HL-60 (cell line): ENCODE measurements at regions not wholly inside any gene's neighbourhood (a gene's known extent, or its start where the extent isn't known, plus 50 kb on each side); places are given as distances from the start of the nearest gene placed in this dataset.

Source experiments
- CTCF ChIP-seq: IDR thresholded peaks from one replicate; pipeline ENCODE4 v1.5.1; 2011; ENCODE audit warnings: low read length, control low read depth, inconsistent platforms; ENCODE audit not compliant: insufficient read depth
- GABPA ChIP-seq: IDR thresholded peaks from 2 replicates; pipeline ENCODE4 v1.6.1; 2012; ENCODE audit warnings: low read depth
- POLR2AphosphoS5 ChIP-seq: IDR thresholded peaks from 2 replicates; pipeline ENCODE4 v1.6.1; 2012; ENCODE audit warnings: low read depth
- REST ChIP-seq: IDR thresholded peaks from 2 replicates; pipeline ENCODE4 v1.6.1; 2012; ENCODE audit warnings: low read depth; ENCODE audit not compliant: insufficient replicate concordance
- SPI1 ChIP-seq: IDR thresholded peaks from 2 replicates; pipeline ENCODE4 v1.6.1; 2012; ENCODE audit warnings: low read depth, mild to moderate bottlenecking, borderline replicate concordance

- TF ChIP-seq CTCF, result no peak
- TF ChIP-seq REST, result no peak
- TF ChIP-seq POLR2AphosphoS5, result no peak
- no peak for TF ChIP-seq GABPA
- no peak for TF ChIP-seq SPI1
These were observed 282.5 kb downstream of the ZSWIM6 start for GRCh38 chr5:61614606-61615005.
